ENCODE measurements at regions not wholly inside any gene's neighbourhood (a gene's known extent, or its start where the extent isn't known, plus 50 kb on each side); places are given as distances from the start of the nearest gene placed in this dataset.

DNA sequence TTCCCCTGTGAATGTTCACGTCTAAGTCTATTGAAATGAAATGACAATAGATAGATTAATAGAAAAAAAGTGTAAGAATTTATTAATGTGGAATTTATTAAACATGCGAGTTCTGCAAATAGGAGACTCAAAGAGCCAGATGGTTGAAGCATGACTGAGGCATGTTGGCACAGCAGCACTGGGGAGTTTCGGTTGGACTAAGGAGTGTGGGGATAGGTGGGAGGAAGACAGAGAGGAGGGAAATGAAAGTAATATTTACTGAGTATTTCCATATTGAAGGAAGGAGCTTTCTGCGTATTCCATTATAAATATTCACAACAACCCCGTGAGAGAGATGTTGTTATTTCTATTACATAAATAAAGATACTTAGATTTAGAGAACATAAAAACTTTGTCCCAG lies 79.5 kb upstream of the ZNF644 start:
- DNase-seq (ENCODE audit: low read depth in 1 of 2, low spot score in 2 of 2) (no peak), FAIRE-seq (no peak)
- Histone ChIP-seq H3K4me2 (ENCODE audit: insufficient read depth in 1 of 2, low read depth in 2 of 2, low read length in 2 of 2) (no peak overlapping the region), H3K27ac (ENCODE audit: low read depth, low read length) (no peak overlapping the region), H3K9me3 (ENCODE audit: insufficient read depth in 2 of 2, low read depth in 1 of 2, low read length in 1 of 2) (no peaks in the 10 kb centered on the region), H3K4me1 (replicated peaks in 1 of 4; ENCODE audit: control insufficient read depth in 3 of 4, insufficient read depth in 4 of 4, low read length in 3 of 4) (peaks cover 5 to 25% (median 14%) of the 10 kb centered on the region in 4 experiments; a peak in 6 of 7 replicates), H2BK120ac (replicated peaks; ENCODE audit: low read depth, low read length) (no peak overlapping the region), H3K14ac (ENCODE audit: insufficient read length) (no peak overlapping the region), H3K4ac (replicated peaks; ENCODE audit: insufficient read length, low read depth, low read length) (no peak overlapping the region), H2AFZ (ENCODE audit: low read length) (no peak overlapping the region), H3K56ac (replicated peaks; ENCODE audit: insufficient read length, low read depth, low read length) (no peak overlapping the region), H4K20me1 (replicated peaks in 1 of 2; ENCODE audit: control insufficient read depth in 1 of 2, insufficient read depth in 2 of 2, low read length in 2 of 2) (no peaks in the 10 kb centered on the region), H3K36me3 (ENCODE audit: control insufficient read depth in 2 of 4, insufficient read depth in 4 of 4, low read length in 3 of 4) (no peaks in the 10 kb centered on the region), H2BK5ac (ENCODE audit: low read depth, low read length) (no peak overlapping the region), H2BK15ac (ENCODE audit: low read length) (no peak overlapping the region), H4K91ac (replicated peaks; ENCODE audit: insufficient read length, low read length) (no peak overlapping the region), H3K27me3 (replicated peaks in 1 of 4; ENCODE audit: control insufficient read depth in 3 of 4, extremely low read depth in 1 of 4, insufficient read depth in 3 of 4, low read length in 3 of 4) (no peaks in the 10 kb centered on the region), H3K79me1 (ENCODE audit: low read depth, low read length) (no peaks in the 10 kb centered on the region), H3K23me2 (ENCODE audit: low read depth, low read length) (no peaks in the 10 kb centered on the region), H3K23ac (ENCODE audit: insufficient read length) (no peak overlapping the region), H4K5ac (ENCODE audit: insufficient read length, low read depth, low read length) (no peak overlapping the region), H2BK12ac (ENCODE audit: low read depth, low read length) (no peak overlapping the region), H2AK5ac (ENCODE audit: low read depth, low read length) (no peak overlapping the region), H3K4me3 (ENCODE audit: extremely low read depth in 1 of 4, insufficient read depth in 2 of 4, low read depth in 3 of 4, low read length in 4 of 4) (no peak overlapping the region), H3K9ac (replicated peaks in 1 of 4; ENCODE audit: extremely low read depth in 1 of 4, low read depth in 3 of 4, low read length in 3 of 4) (no peak overlapping the region), H3K79me2 (ENCODE audit: control insufficient read depth in 1 of 2, insufficient read depth in 2 of 2, low read length in 2 of 2) (no peaks in the 10 kb centered on the region), H4K8ac (ENCODE audit: extremely low read depth, insufficient read depth, low read length) (no peak overlapping the region), H2BK20ac (ENCODE audit: low read length) (no peak overlapping the region), H3K18ac (ENCODE audit: extremely low read depth, low read length) (no peak overlapping the region)
- POLR2A ChIA-PET (ENCODE audit: partially characterized antibody), result no interaction called here
- CTCF ChIA-PET (ENCODE audit: partially characterized antibody), result interaction anchor here (1.0 to 2.4 kb wide), 2 partner anchors 64 to 65 kb away, joined by 4 to 8 read pairs; no protein-coding TSS in a partner anchor
- 87 to 100% methylated on average over 1 to 5 of the region's 5 CpGs for WGBS, 2 experiments (ENCODE audit: extremely low coverage in 1 of 2, insufficient coverage in 1 of 2, insufficient read length in 1 of 2, insufficient replicate concordance in 2 of 2, low coverage in 1 of 2, low lambda C conversion rate in 2 of 2, missing lambda C conversion rate in 1 of 2)
- no peak for TF ChIP-seq EGR1 (IDR thresholded peaks at IDR 0.05; ENCODE audit: borderline replicate concordance, low read depth, low read length)

All from H1 (cell line).